SK-N-MC (cell line): ENCODE measurements at regions not wholly inside any gene's neighbourhood (a gene's known extent, or its start where the extent isn't known, plus 50 kb on each side); places are given as distances from the start of the nearest gene placed in this dataset.
"Not testable (repeated sequence)": the region's sequence is repeated elsewhere in the genome, so short reads cannot be mapped to it uniquely, and the experiment has no call there.

ENCODE experiments used
- DNase-seq: peaks from one replicate; pipeline ENCODE4 v3.0.0-alpha.2; 2011; ENCODE audit warnings: low read depth, low spot score
- H3K27ac ChIP-seq: fragments of 200-600 bp; sonication (generic); 2 replicates; pipeline ENCODE4 v1.5.1; 2016; ENCODE audit warnings: mixed run types
- H3K36me3 ChIP-seq: fragments of 200-600 bp; sonication (generic); 2 replicates; pipeline ENCODE4 v1.6.1; 2017; ENCODE audit warnings: antibody characterized with exemption, low read length, mixed read lengths; ENCODE audit not compliant: insufficient read depth
- H3K4me3 ChIP-seq: fragments of 200-600 bp; sonication (generic); 2 replicates; pipeline ENCODE4 v1.5.1; 2016
- H3K9ac ChIP-seq: fragments of 200-600 bp; sonication (generic); 2 replicates; pipeline ENCODE4 v1.8.0; 2017; ENCODE audit warnings: mixed run types, mixed read lengths; ENCODE audit not compliant: insufficient read length
- H3K9me3 ChIP-seq: fragments of 200-600 bp; sonication (generic); 2 replicates; pipeline ENCODE4 v1.6.1; 2017; ENCODE audit warnings: low read depth, mild to moderate bottlenecking, antibody characterized with exemption, low read length, moderate library complexity, mixed read lengths
- EZH2 ChIP-seq: fragments of 200-600 bp; sonication (generic); IDR thresholded peaks from one replicate; pipeline ENCODE4 v1.6.1; 2017; ENCODE audit warnings: antibody characterized with exemption
- FOXP2 ChIP-seq: optimal IDR thresholded peaks from 2 replicates; pipeline ENCODE3; 2011; ENCODE audit warnings: mild to moderate bottlenecking, moderate library complexity; ENCODE audit not compliant: insufficient read depth; ENCODE audit errors: extremely low read length, control extremely low read depth
- POLR2AphosphoS5 ChIP-seq: IDR thresholded peaks from 2 replicates; pipeline ENCODE4 v1.6.1; 2012; ENCODE audit warnings: mild to moderate bottlenecking, low read depth, low read length, borderline replicate concordance

DNA sequence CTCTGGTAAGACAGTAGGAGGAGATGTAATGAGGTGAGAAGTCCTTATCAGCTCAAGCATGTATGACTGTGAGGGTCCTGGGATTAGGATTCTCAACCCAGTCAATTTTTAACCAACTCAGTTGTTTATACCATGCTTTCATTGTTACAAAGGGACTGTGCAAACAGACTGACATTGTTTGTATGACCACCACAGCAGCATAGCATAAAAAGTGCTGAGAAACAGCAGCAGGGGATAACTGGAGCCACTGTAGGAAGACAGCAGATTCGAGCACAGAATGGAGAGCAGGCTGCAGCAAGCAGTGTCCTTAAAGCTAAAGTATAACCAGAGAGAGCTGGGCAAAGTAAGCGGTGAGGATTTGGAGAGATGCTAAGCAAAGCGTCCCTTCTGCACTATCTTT lies 829.5 kb downstream of the REEP3 start:
- no peak for DNase-seq
- H3K9ac ChIP-seq = no peak overlapping the region
- no peaks in the 10 kb centered on the region for H3K36me3 ChIP-seq
- no peak overlapping the region for H3K27ac ChIP-seq
- H3K4me3 ChIP-seq = no peak overlapping the region
- H3K9me3 ChIP-seq = no peaks in the 10 kb centered on the region
- no peak for TF ChIP-seq POLR2AphosphoS5
- TF ChIP-seq FOXP2 = no peak
- no peak for TF ChIP-seq EZH2

- no peak overlapping the region for H3K4me3 ChIP-seq
- H3K36me3 ChIP-seq = no peaks in the 10 kb centered on the region
- H3K9ac ChIP-seq = no peak overlapping the region
- no peak for TF ChIP-seq FOXP2
- TF ChIP-seq POLR2AphosphoS5 = no peak
- no peak for TF ChIP-seq EZH2
- no peak for DNase-seq
- H3K27ac ChIP-seq = no peak overlapping the region
- H3K9me3 ChIP-seq = no peaks in the 10 kb centered on the region
Observed at GRCh38 chr10:64358907-64359306, 837.7 kb downstream of the REEP3 start.

DNA sequence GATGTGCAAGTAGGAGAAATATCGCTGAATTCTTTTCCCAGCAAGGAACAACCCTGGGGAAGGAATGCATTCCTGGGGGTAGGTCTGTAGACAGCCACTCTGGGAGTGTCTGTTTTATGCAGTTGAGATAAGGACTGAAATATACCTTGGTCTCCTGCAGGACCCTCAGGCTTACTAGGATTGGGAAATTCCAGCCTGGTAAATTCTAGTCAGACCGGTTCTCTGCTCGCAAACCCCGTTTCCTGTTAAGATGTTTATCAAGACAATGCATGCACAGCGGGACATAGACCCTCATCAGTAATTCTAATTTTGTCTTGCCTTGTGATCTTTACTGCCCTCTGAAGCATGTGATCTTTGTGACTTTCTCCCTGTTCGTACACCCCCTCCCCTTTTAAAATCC lies 839.0 kb downstream of the REEP3 start:
- not testable (repeated sequence) for H3K9me3 ChIP-seq, H3K36me3 ChIP-seq, H3K27ac ChIP-seq, H3K9ac ChIP-seq, DNase-seq, H3K4me3 ChIP-seq

DNA sequence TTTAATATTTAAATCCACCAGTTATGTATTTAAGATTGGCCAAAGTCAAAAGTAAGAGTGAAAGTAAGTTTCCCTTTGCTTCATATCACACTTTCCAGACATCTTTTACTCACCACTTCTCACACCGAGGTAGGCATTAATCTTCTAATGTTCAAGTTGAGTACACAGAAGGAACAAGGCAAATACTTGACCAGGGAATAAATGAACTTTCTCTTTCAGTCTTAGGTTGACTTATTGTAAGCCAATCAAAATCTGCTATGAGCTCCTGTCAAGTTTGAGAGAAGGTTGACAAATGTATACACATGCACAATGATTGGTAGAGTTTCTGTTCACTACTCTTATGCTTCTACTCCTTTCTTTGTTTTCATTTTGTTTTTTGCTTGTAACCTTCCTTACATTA lies 842.5 kb downstream of the REEP3 start:
- Histone ChIP-seq H3K4me3 (no peak overlapping the region), H3K36me3 (no peaks in the 10 kb centered on the region), H3K27ac (no peak overlapping the region), H3K9ac (no peak overlapping the region), H3K9me3 (no peaks in the 10 kb centered on the region)
- no peak for DNase-seq
- TF ChIP-seq FOXP2 (no peak), EZH2 (no peak), POLR2AphosphoS5 (no peak)

DNA sequence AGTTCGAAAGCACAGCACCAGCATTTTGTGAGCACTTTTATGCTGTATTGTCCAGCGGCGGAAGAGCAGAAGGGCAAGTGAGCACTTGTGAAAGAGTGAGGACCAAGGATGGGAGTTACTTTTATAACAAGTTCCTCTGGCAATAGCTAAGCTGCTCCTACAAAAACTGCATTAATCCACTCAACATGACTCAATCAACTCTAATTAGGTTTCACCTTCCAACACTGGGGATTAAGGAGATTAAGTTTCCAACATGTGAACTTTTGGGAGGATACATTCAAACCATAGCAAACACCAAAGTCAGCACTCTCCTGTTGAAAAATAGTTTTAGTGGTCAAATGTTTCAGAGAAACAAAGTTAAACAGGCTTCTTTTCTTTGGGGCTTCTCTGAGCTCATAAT lies 844.5 kb downstream of the REEP3 start:
- no peak overlapping the region for H3K9ac ChIP-seq
- no peak for DNase-seq
- no peak for TF ChIP-seq POLR2AphosphoS5
- no peak for TF ChIP-seq FOXP2
- no peak for TF ChIP-seq EZH2
- H3K4me3 ChIP-seq = no peak overlapping the region
- H3K36me3 ChIP-seq = no peaks in the 10 kb centered on the region
- H3K27ac ChIP-seq = no peak overlapping the region
- no peaks in the 10 kb centered on the region for H3K9me3 ChIP-seq

DNA sequence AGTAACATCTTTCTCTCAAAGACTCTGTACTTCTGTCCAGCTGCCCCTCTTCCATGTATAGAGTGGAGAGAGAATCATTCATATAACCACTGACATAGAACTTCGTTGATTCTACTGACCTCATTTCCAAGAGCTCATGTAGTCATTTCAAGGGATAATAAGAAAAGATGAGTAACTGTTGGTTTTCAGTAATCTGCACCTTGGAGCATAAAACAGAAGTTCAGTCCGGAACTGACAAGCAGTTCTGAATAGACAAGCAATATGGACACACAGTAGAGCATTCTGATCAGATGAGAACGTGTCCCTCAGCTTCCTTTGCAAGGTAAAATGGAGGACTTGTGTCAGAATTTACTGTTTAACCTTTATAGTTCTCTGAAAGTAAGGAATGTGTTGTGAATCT lies 847.1 kb downstream of the REEP3 start:
- TF ChIP-seq POLR2AphosphoS5 (no peak), EZH2 (no peak), FOXP2 (no peak)

GRCh38 chr10:64369885-64370773 lies 848.9 kb downstream of the REEP3 start:
- no peaks in the 10 kb centered on the region for H3K36me3 ChIP-seq
- no peak overlapping the region for H3K4me3 ChIP-seq
- no peak overlapping the region for H3K9ac ChIP-seq
- H3K9me3 ChIP-seq = no peaks in the 10 kb centered on the region
- TF ChIP-seq EZH2 (no peak), POLR2AphosphoS5 (no peak), FOXP2 (no peak)
- no peak for DNase-seq
- no peak overlapping the region for H3K27ac ChIP-seq

More for the DNA sequence above, 847.1 kb downstream of the REEP3 start:
- Histone ChIP-seq H3K36me3 (no peaks in the 10 kb centered on the region), H3K4me3 (no peak overlapping the region), H3K27ac (no peak overlapping the region), H3K9ac (no peak overlapping the region), H3K9me3 (no peaks in the 10 kb centered on the region)
- no peak for DNase-seq

GRCh38 chr10:64374346-64374745 lies 853.1 kb downstream of the REEP3 start:
- Histone ChIP-seq H3K9ac (no peak overlapping the region), H3K27ac (no peak overlapping the region), H3K4me3 (no peak overlapping the region), H3K9me3 (no peaks in the 10 kb centered on the region), H3K36me3 (no peaks in the 10 kb centered on the region)
- TF ChIP-seq EZH2 = no peak
- TF ChIP-seq FOXP2 = no peak
- no peak for TF ChIP-seq POLR2AphosphoS5
- no peak for DNase-seq

GRCh38 chr10:64376167-64376566 lies 855.0 kb downstream of the REEP3 start:
- H3K27ac ChIP-seq = no peak overlapping the region
- TF ChIP-seq EZH2 = no peak
- TF ChIP-seq FOXP2 = no peak
- TF ChIP-seq POLR2AphosphoS5 = no peak
- no peak overlapping the region for H3K9ac ChIP-seq
- H3K4me3 ChIP-seq = no peak overlapping the region
- no peaks in the 10 kb centered on the region for H3K9me3 ChIP-seq
- DNase-seq = no peak
- no peaks in the 10 kb centered on the region for H3K36me3 ChIP-seq
